ENCODE measurements at regions not wholly inside any gene's neighbourhood (a gene's known extent, or its start where the extent isn't known, plus 50 kb on each side); places are given as distances from the start of the nearest gene placed in this dataset.

- DNase-seq (ENCODE audit: low spot score), result no peak
These were observed 210.4 kb downstream of the ALDH8A1 start for GRCh38 chr6:134739299-134740026.

- DNase-seq (ENCODE audit: low spot score), result no peak
These were observed 211.6 kb downstream of the ALDH8A1 start for GRCh38 chr6:134738211-134738885.

- no peak for DNase-seq (ENCODE audit: low spot score)
These were observed 214.4 kb downstream of the ALDH8A1 start for GRCh38 chr6:134735461-134735860.

DNA sequence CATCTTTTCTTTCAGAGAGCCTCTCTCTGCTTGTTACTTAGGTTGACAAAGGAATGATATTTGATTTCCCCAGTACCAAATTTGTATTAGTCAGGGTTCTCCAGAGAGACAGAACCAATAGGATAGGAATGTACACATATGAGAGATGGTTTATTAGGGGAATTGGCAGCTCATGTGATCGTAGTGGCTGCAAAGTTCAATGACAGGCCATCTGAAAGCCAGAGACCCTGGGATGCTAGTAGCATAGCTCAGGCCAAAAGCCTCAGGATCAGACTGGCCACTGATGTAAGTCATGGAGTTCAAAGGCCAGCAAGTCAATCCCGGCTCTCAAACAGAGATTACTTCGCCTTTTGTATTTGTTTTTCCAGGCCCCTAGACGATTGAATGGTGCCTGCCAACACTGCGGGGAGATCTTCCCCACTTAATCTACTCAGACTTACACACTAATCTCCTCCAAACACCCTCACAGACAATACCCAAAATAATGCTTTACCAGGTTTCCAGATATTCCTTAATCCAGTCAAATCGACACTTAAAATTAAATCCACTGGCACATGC is 215.5 kb downstream of the ALDH8A1 start:
- no peak for DNase-seq (ENCODE audit: low spot score)

- no peak for DNase-seq (ENCODE audit: low spot score)
These were observed 216.1 kb downstream of the ALDH8A1 start for GRCh38 chr6:134733801-134734200.

- no peak for DNase-seq (ENCODE audit: low spot score)
These were observed 217.1 kb downstream of the ALDH8A1 start for GRCh38 chr6:134732763-134733162.

DNA sequence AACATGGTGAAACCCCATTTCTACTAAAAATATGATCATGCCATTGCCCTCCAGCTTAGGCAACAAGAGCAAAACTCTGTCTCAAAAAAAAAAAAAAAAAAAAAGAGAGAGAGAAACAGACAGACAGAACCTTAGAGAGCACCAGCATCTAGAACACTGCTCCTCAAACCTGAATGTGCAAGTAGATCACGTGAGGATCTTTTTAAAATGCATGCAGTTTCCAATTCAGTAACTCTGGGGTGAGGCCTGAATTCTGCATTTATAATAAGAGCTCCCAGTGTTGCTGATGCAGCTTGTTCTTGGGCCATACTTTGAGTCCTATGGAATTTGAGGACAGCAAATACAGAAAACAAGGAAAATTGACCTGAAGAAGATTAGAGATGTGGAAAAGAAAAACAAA is 218.3 kb downstream of the ALDH8A1 start:
- DNase-seq (ENCODE audit: low spot score), result no peak

GRCh38 chr6:134730013-134730412 is 219.9 kb downstream of the ALDH8A1 start:
- DNase-seq (ENCODE audit: low spot score), result no peak

- peak; percentile 56 for DNase-seq (ENCODE audit: low spot score)
These were observed 220.3 kb downstream of the ALDH8A1 start for GRCh38 chr6:134729561-134729960.

DNA sequence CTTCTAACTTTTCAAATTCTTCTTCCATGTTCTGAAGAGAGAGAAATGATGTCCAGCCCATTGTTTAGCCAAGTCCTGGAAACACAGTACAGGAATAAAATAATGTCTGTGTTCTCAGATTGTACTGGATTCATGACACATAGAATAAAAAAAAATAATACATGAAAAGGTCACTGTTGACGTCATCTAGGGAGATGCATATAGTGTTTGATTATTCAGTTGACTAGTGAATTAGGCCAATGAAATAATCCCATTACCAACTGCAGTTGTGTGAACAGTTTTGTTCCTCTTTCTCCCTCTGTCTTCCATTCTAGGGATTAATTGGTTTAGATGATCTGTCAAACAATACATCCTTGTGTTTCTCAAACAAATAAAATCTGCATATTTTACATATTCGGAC is 222.8 kb downstream of the ALDH8A1 start:
- DNase-seq (ENCODE audit: low spot score), result no peak

DNA sequence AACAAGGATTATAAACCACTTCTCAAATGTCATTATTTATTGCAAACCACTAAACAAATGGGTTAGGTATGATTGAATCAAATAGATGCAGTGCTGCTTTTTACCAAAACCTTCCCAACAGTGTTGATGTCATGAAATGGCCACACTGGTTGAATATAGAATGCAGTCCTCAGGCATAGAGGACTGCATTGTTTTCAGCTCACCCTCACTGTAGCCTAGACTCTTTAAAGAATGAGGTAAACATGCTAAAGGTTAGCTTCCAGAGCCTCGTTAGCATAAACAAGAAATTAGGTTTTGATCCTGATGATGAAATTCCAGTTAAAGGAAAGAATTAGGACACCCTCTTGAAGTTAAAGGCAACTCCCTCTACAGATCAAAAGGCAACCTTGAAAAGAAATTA is 224.3 kb downstream of the ALDH8A1 start:
- no peak for DNase-seq (ENCODE audit: low spot score)

GRCh38 chr6:134724771-134725340 is 225.0 kb downstream of the ALDH8A1 start:
- no peak for DNase-seq (ENCODE audit: low spot score)

DNA sequence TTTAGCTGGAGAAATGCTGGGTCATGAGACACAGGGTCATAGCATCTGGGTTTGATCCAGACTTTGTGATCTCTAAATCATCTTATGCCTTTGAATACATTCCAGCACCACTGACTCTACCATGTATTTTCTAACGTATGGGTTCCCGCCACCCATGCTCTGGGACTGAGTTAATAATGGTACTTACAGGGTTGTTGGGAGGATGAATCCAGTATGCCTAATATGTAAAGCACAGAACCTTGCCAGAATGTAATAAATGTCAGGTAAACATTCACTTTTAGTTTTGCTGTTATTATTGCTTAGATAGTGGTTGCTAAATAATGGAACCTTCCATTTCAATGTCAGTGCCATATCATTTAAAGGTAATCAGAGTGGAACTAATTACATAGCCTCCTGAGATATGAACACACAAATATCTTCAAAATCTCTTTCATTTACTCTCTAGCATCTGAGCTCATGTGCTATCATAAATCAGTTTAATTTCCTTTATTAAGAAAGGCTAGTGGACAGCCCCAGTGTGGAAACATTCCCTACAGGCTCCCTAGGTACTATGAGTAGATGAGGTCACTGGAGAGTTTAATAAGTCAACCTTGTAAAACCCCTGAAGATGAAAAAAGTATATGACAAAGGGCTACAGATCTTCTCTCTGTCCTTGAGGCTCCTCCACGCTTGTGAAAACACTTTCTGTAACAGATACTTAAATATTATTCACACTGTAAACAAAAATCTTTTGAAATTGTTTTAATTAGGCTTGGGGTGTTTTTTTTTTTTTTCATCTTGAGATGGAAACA is 226.6 kb downstream of the ALDH8A1 start:
- no peak for DNase-seq (ENCODE audit: low spot score)

DNA sequence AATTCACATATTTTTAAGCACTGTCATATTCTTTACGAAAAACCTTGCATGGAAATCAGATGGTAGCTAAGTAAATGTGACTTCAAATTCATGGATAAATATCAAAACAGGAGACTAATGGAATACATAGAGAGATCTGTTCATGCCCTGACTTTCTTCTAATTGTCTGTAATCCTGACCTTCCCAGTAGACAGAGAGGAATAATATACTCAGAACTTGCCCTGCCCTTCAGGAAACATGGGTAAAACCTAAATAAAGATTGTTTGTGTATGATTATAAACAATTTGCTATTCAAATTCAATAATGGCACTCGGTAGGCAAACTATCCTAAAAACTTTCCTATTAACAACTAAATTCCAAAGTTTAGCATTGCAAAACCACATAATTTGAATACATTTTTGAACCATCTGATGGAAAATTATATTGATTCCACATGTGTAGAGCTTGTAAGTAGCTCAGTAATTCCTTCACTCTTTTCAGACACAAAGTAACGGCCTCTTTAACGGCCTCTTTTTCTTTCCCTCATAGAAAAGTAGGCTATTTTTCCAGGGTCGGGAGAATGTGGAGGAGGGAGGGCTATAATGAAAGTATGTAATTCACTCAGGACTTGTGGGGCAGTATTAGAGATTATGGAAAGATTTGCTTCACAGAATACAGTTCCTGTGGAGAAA is 227.6 kb downstream of the ALDH8A1 start:
- DNase-seq (ENCODE audit: low spot score), result no peak

- DNase-seq (ENCODE audit: low spot score), result no peak
These were observed 228.9 kb downstream of the ALDH8A1 start for GRCh38 chr6:134721060-134721405.

DNA sequence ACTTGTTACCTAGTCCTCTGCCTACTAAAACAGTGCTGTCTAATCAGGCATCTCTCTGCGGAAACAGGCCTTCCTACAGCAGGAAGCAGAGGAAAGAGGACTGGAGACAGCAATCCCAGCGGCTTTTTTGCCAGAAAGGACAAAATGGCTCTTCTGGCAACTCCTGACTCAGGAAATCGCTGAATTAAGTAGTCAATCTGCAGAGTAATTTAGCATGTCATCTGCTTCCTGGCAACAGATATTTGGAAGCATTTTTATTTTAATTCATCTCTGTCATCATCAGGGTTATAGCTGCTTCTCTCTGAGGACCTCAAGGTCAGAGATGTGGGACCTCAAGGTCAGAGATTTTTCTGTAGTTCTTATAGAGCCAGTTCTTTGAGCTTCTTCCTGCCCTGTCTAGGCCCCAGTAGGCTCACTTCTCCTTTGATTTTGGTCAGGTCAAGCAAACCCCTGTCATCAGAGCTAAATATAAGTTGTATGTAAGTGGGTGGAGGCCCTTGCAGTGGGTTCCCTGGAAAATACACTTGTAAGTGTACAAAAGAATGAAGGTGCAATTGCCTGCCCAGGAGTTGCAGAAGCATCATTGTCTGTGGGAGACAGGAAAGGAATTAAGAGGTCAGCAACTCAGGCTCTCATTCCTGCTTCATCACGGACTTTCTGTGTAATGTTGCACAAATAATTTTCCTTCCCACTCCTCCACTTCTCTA is 229.4 kb downstream of the ALDH8A1 start:
- DNase-seq (ENCODE audit: low spot score), result peak; percentile 76

DNA sequence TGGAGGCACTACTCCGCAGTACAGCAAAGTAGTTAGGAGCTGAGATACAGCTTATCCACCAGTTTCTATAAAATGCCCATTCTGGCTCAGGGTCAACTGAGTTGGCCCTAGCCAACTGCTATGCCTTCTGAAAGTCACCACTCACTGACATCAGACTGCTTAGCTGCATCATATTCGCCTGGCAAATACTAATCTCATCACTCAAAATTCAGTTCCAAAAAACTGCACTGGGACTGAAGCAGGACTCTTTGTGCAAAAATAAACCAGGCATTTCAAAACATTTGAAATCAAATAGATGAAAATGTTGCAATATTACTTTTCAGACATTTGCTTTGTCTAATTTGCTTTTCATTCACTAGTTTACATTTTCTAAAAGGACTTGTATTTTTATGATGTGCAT is 230.0 kb downstream of the ALDH8A1 start:
- no peak for DNase-seq (ENCODE audit: low spot score)

GRCh38 chr6:134719286-134719685 is 230.6 kb downstream of the ALDH8A1 start:
- no peak for DNase-seq (ENCODE audit: low spot score)

DNA sequence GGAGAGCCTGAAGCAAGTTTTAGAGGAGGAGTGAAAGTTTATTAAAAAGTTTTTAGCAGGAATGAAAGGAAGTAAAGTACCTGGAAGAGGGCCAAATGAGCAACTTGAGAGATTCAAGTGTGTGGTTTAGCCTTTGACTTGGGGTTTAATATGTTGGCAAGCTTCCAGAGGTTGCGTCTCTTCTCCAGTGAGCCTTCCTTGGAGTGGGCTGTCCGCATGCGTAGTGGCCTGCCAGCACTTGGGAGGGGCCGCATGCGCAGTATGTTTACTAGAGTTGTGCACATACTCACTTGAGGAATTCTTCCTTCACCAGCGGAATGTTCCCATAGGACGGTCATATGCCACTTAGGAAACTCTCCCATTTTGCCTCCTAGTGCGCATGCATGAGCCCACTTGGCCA is 235.2 kb downstream of the ALDH8A1 start:
- DNase-seq (ENCODE audit: low spot score), result no peak

- DNase-seq (ENCODE audit: low spot score), result no peak
These were observed 235.8 kb downstream of the ALDH8A1 start for GRCh38 chr6:134714113-134714512.

GRCh38 chr6:134712311-134712710 is 237.6 kb downstream of the ALDH8A1 start:
- DNase-seq (ENCODE audit: low spot score), result no peak

All from cerebellar cortex (tissue), 1 donor.